ENCODE measurements at regions not wholly inside any gene's neighbourhood (a gene's known extent, or its start where the extent isn't known, plus 50 kb on each side); places are given as distances from the start of the nearest gene placed in this dataset.

DNA sequence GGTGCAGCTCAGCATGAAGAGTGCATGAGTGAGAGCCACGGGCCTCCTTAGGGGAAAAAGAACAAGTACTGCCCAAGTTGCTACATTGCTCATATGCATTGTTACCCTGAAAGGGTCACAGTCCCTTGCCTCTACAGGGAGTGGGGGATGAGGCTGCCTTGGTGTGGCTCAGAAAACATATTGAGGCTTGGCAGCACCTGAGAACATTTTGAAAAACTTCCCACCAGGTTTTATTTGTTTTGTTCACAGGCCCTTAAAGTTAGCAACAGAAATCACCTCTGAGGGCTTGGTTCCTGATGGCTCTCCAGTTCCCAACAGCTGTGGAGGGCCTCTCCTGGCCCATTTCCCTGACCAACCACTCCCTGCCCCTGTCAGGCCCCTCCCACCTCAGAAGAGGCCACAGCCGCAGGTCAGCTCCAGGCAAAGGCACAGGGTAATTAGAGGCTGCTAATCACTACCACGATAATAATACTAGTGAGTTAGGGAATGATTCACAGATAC is 90.7 kb upstream of the ADRA1B start:
- H3K4me3 ChIP-seq (ENCODE audit: low read length in 2 of 2), result no peak overlapping the region
- peaks cover 0 to 4% of the 10 kb centered on the region in 2 donors for H3K27me3 ChIP-seq (ENCODE audit: control insufficient read depth in 1 of 2, insufficient read depth in 2 of 2, low read length in 2 of 2)
- no peak overlapping the region for H3K27ac ChIP-seq (ENCODE audit: low read length)
- H3K4me1 ChIP-seq (ENCODE audit: control insufficient read depth, insufficient read depth, low read length), result no peaks in the 10 kb centered on the region
- H3K9me3 ChIP-seq (ENCODE audit: control insufficient read depth in 2 of 2, low read length in 2 of 2), result no peaks in the 10 kb centered on the region
- no peak overlapping the region for H3K9ac ChIP-seq (ENCODE audit: low read length in 2 of 2)
- H3K36me3 ChIP-seq (ENCODE audit: control insufficient read depth in 2 of 2, insufficient read depth in 2 of 2, low read length in 2 of 2), result no peaks in the 10 kb centered on the region

DNA sequence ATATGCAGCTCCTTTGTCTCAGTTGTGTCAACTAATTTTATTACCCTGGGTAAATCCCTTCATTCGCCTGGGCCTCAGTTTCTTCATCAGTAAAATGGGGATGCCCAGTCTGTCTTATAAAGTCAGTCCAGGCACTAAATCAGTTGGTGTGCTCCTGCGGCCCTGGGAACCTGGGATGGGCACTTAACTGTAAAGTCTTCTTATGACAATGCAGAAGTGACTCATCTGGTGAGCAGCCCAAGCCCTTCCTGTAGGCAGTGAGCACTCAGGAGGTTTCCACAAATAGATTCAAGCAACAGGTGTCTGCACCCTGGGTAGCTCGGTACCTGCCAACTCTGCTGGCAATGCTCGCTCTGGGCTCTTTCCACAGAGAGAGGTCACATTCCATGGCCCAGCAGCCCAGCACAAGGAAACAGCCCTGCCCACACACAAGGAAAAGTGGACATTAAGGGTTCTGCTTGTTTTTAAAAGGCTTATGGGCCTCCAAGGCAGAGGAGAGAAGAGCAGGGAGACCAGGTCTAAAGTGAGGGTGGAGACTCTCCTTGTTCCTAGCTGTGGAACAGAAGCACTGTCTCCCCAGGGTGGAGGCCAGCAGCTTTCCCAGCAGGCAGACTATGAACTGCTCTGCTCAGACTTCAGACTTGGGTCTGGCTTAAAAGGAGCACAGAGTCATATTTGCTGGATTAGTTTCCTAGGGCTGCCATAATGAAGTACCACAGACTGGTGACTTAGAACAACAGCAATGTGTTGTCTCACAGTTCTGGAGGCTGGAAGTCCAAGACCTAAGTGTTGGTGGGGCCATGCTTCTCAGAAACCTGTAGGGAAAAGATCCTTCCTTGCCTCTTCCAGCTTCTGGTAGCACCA is 89.7 kb upstream of the ADRA1B start:
- H3K4me1 ChIP-seq (ENCODE audit: control insufficient read depth, insufficient read depth, low read length), result no peaks in the 10 kb centered on the region
- H3K9ac ChIP-seq (ENCODE audit: low read length in 2 of 2), result no peak overlapping the region
- H3K36me3 ChIP-seq (ENCODE audit: control insufficient read depth in 2 of 2, insufficient read depth in 2 of 2, low read length in 2 of 2), result no peaks in the 10 kb centered on the region
- peaks cover 0 to 4% of the 10 kb centered on the region in 2 donors for H3K27me3 ChIP-seq (ENCODE audit: control insufficient read depth in 1 of 2, insufficient read depth in 2 of 2, low read length in 2 of 2)
- no peak overlapping the region for H3K4me3 ChIP-seq (ENCODE audit: low read length in 2 of 2)
- no peaks in the 10 kb centered on the region for H3K9me3 ChIP-seq (ENCODE audit: control insufficient read depth in 2 of 2, low read length in 2 of 2)
- no peak overlapping the region for H3K27ac ChIP-seq (ENCODE audit: low read length)

DNA sequence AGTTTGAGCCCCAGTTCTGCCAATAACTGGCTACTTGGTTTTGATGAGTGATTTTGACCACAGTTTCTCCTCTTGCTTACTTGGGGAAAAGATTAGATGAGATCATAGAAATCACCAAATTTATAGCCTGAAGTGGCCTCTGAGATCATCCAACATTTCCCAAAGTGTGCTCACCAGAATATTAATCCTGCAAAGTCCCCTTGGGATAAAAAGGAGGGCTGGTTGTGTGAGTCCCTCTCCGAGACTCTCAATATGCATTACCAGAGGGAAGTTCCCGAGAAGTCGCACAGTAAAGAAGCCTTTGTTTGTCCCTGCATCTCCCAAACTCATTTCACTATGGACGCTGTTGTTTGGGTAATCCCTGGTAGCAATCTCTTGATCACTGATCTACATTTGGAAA is 88.4 kb upstream of the ADRA1B start:
- no peak overlapping the region for H3K9ac ChIP-seq (ENCODE audit: low read length in 2 of 2)
- peaks cover 0 to 4% of the 10 kb centered on the region in 2 donors for H3K27me3 ChIP-seq (ENCODE audit: control insufficient read depth in 1 of 2, insufficient read depth in 2 of 2, low read length in 2 of 2)

DNA sequence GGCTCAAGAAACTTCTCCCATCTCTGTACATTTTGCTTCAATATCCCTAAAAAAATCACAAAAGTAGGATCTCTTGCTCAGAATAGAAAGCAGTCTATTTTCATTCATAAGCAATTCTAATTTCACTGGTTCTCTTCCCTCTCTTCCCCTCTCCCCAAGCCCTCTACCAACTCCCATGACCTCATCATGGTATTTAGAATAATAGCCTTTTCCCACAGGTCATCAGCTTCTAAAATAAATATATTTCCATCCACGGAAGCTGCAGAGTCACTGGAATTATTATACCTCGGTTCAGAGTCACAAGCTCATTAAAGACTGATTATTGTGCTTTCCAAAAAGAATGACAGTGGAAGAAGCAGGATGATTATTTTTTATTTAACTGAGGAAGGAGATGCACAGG is 84.2 kb upstream of the ADRA1B start:
- no peak overlapping the region for H3K9ac ChIP-seq (ENCODE audit: low read length in 2 of 2)
- H3K36me3 ChIP-seq (ENCODE audit: control insufficient read depth in 2 of 2, insufficient read depth in 2 of 2, low read length in 2 of 2), result no peaks in the 10 kb centered on the region
- peaks cover 0 to 2% of the 10 kb centered on the region in 2 donors for H3K27me3 ChIP-seq (ENCODE audit: control insufficient read depth in 1 of 2, insufficient read depth in 2 of 2, low read length in 2 of 2)
- no peaks in the 10 kb centered on the region for H3K4me1 ChIP-seq (ENCODE audit: control insufficient read depth, insufficient read depth, low read length)
- no peak overlapping the region for H3K4me3 ChIP-seq (ENCODE audit: low read length in 2 of 2)
- no peaks in the 10 kb centered on the region for H3K9me3 ChIP-seq (ENCODE audit: control insufficient read depth in 2 of 2, low read length in 2 of 2)
- no peak overlapping the region for H3K27ac ChIP-seq (ENCODE audit: low read length)

More for the DNA sequence above, 88.4 kb upstream of the ADRA1B start:
- Histone ChIP-seq H3K36me3 (ENCODE audit: control insufficient read depth in 2 of 2, insufficient read depth in 2 of 2, low read length in 2 of 2) (no peaks in the 10 kb centered on the region), H3K4me1 (ENCODE audit: control insufficient read depth, insufficient read depth, low read length) (no peaks in the 10 kb centered on the region), H3K4me3 (ENCODE audit: low read length in 2 of 2) (no peak overlapping the region), H3K27ac (ENCODE audit: low read length) (no peak overlapping the region), H3K9me3 (ENCODE audit: control insufficient read depth in 2 of 2, low read length in 2 of 2) (no peaks in the 10 kb centered on the region)

DNA sequence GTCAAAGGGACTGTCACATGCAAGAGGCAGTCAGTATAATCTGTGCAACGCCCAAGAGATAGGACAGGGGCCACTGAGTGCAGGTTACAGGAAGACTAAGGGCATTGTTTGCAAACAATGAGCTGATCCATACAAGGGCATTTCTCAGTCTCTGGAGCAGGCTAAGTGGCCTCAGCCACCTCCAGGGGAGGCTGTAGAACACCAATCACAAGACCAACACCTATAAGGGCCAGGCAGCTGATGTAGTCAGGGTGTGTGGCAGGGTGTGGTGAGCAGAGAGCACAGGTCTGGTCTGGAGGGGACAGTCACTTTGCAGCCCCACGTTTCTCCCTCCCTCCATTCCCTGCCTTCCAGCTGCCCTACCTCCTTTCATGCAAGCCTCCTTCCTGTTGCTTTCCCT is 83.2 kb upstream of the ADRA1B start:
- Histone ChIP-seq H3K4me3 (ENCODE audit: low read length in 2 of 2) (no peak overlapping the region), H3K27ac (ENCODE audit: low read length) (no peak overlapping the region), H3K36me3 (ENCODE audit: control insufficient read depth in 2 of 2, insufficient read depth in 2 of 2, low read length in 2 of 2) (no peaks in the 10 kb centered on the region), H3K4me1 (ENCODE audit: control insufficient read depth, insufficient read depth, low read length) (no peaks in the 10 kb centered on the region), H3K9me3 (ENCODE audit: control insufficient read depth in 2 of 2, low read length in 2 of 2) (no peaks in the 10 kb centered on the region), H3K27me3 (ENCODE audit: control insufficient read depth in 1 of 2, insufficient read depth in 2 of 2, low read length in 2 of 2) (peaks cover 0 to 2% of the 10 kb centered on the region in 2 donors), H3K9ac (ENCODE audit: low read length in 2 of 2) (no peak overlapping the region)

DNA sequence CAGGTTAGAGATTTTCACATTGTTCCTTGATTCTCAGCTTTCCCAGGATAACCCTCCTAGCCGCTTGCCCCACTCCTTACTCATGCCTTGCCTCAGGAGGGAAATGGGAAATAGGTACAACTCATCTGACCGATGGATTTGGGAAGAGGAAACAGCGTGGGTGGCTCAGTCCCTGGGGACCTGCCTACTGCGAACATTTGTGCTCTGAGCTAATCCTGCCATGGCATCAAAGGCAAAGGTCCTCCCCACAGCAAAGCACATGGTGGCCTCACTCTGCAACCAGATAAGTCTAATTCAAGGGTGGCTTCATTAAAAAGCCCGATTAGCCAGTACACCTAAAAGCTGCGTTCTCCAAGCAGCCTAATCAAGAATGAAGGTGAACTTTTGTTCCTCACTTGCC is 82.4 kb upstream of the ADRA1B start:
- no peaks in the 10 kb centered on the region for H3K36me3 ChIP-seq (ENCODE audit: control insufficient read depth in 2 of 2, insufficient read depth in 2 of 2, low read length in 2 of 2)
- H3K4me1 ChIP-seq (ENCODE audit: control insufficient read depth, insufficient read depth, low read length), result no peaks in the 10 kb centered on the region
- no peaks in the 10 kb centered on the region for H3K9me3 ChIP-seq (ENCODE audit: control insufficient read depth in 2 of 2, low read length in 2 of 2)
- no peak overlapping the region for H3K9ac ChIP-seq (ENCODE audit: low read length in 2 of 2)
- peaks cover 0 to 2% of the 10 kb centered on the region in 2 donors for H3K27me3 ChIP-seq (ENCODE audit: control insufficient read depth in 1 of 2, insufficient read depth in 2 of 2, low read length in 2 of 2)
- no peak overlapping the region for H3K4me3 ChIP-seq (ENCODE audit: low read length in 2 of 2)
- no peak overlapping the region for H3K27ac ChIP-seq (ENCODE audit: low read length)

DNA sequence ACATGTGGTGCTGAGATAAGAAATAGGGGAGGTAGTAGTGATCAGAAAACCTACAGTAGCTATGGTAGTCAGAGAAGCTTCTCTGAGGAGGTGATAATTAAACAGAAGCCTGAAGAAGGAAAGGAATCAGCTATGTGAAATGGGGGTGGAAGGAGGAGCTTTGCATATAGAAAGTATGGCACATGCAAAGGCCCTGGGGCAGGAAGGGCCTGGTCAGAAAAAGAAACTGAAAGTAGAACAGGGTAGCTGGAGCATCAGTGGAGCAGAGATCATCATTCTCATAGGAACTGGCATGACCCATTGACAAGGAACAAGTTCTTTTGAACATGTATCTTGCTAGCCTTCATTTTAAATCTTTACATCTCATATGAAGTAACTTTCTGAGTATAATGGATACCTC is 80.7 kb upstream of the ADRA1B start:
- Histone ChIP-seq H3K27me3 (ENCODE audit: control insufficient read depth in 1 of 2, insufficient read depth in 2 of 2, low read length in 2 of 2) (no peaks in the 10 kb centered on the region), H3K4me1 (ENCODE audit: control insufficient read depth, insufficient read depth, low read length) (no peaks in the 10 kb centered on the region), H3K9me3 (ENCODE audit: control insufficient read depth in 2 of 2, low read length in 2 of 2) (no peaks in the 10 kb centered on the region), H3K9ac (ENCODE audit: low read length in 2 of 2) (no peak overlapping the region), H3K4me3 (ENCODE audit: low read length in 2 of 2) (no peak overlapping the region), H3K36me3 (ENCODE audit: control insufficient read depth in 2 of 2, insufficient read depth in 2 of 2, low read length in 2 of 2) (no peaks in the 10 kb centered on the region), H3K27ac (ENCODE audit: low read length) (no peak overlapping the region)

DNA sequence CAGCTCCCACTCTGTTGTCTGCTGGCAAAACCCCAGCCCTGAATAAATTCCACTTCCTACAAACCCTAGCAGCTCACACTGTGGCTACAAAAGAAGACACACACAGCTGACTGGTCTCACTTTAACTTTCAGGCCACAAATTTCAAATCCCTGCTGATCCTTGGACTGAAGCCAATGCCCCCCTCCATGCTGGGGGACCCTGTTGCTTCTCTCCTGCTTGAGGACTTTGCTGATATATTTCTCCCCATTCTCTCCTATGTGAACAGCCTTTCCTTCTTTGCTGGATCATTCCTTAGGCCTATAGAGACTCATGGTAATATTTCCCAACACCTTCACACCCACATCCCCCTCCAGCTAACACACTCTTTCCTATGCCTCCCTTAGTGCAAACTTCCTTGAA is 79.6 kb upstream of the ADRA1B start:
- H3K9ac ChIP-seq (ENCODE audit: low read length in 2 of 2), result no peak overlapping the region
- H3K4me1 ChIP-seq (ENCODE audit: control insufficient read depth, insufficient read depth, low read length), result no peaks in the 10 kb centered on the region
- no peaks in the 10 kb centered on the region for H3K27me3 ChIP-seq (ENCODE audit: control insufficient read depth in 1 of 2, insufficient read depth in 2 of 2, low read length in 2 of 2)
- no peaks in the 10 kb centered on the region for H3K9me3 ChIP-seq (ENCODE audit: control insufficient read depth in 2 of 2, low read length in 2 of 2)
- no peak overlapping the region for H3K27ac ChIP-seq (ENCODE audit: low read length)
- H3K4me3 ChIP-seq (ENCODE audit: low read length in 2 of 2), result no peak overlapping the region
- no peaks in the 10 kb centered on the region for H3K36me3 ChIP-seq (ENCODE audit: control insufficient read depth in 2 of 2, insufficient read depth in 2 of 2, low read length in 2 of 2)

DNA sequence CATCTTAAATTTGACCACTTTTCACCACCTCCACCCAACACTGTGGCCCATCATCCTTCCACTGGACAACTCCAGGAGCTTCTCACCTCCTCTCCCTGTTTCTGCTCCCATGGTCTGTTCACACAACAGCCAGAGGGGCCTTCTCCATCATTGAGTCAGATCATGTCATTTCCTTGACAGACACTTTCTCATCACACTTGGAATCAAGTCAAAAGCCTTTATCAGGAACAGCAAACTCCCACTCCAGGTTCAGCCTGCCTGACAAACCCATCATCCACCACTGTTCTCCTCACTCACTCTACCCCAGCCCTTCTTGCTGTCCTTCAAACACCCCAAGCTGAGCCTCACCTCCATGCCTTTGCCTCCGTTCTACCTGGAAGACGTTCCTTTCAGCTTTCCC is 78.4 kb upstream of the ADRA1B start:
- H3K27me3 ChIP-seq (ENCODE audit: control insufficient read depth in 1 of 2, insufficient read depth in 2 of 2, low read length in 2 of 2), result no peaks in the 10 kb centered on the region
- no peak overlapping the region for H3K9ac ChIP-seq (ENCODE audit: low read length in 2 of 2)
- no peaks in the 10 kb centered on the region for H3K4me1 ChIP-seq (ENCODE audit: control insufficient read depth, insufficient read depth, low read length)
- H3K27ac ChIP-seq (ENCODE audit: low read length), result no peak overlapping the region
- no peak overlapping the region for H3K4me3 ChIP-seq (ENCODE audit: low read length in 2 of 2)
- no peaks in the 10 kb centered on the region for H3K36me3 ChIP-seq (ENCODE audit: control insufficient read depth in 2 of 2, insufficient read depth in 2 of 2, low read length in 2 of 2)
- H3K9me3 ChIP-seq (ENCODE audit: control insufficient read depth in 2 of 2, low read length in 2 of 2), result no peaks in the 10 kb centered on the region

DNA sequence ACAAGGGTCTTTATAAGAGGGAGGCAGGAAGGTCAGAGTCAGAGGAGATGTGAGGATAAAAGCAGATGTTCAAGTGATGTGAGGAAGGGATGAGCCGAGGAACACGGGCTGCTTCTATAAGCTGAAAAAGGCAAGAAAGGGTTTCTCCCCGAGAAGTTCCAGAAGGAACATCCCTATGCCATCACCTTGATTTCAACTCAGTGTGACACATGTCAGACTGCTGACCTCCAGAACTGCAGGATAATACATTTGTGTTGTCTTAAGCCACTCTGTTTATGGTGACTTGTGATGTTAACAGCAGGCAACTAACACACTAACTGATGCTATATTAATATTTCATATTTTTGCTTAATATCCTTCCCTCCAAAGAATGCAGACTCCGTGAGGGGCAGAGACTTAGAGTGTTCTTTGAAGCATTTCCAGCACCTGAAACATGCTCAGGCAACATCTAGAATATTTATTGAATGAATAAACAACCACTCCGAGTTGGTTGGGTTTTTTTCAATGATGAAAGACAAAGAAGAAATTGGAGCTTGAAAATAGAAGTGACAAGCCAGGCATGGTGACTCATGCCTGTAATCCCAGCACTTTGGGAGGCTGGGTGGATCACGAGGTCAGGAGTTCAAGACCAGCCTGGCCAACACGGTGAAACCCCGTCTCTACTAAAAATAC is 77.6 kb upstream of the ADRA1B start:
- H3K9me3 ChIP-seq (ENCODE audit: control insufficient read depth in 2 of 2, low read length in 2 of 2), result no peaks in the 10 kb centered on the region
- no peak overlapping the region for H3K4me3 ChIP-seq (ENCODE audit: low read length in 2 of 2)
- no peaks in the 10 kb centered on the region for H3K27me3 ChIP-seq (ENCODE audit: control insufficient read depth in 1 of 2, insufficient read depth in 2 of 2, low read length in 2 of 2)
- no peaks in the 10 kb centered on the region for H3K4me1 ChIP-seq (ENCODE audit: control insufficient read depth, insufficient read depth, low read length)
- H3K36me3 ChIP-seq (ENCODE audit: control insufficient read depth in 2 of 2, insufficient read depth in 2 of 2, low read length in 2 of 2), result no peaks in the 10 kb centered on the region
- no peak overlapping the region for H3K27ac ChIP-seq (ENCODE audit: low read length)
- H3K9ac ChIP-seq (ENCODE audit: low read length in 2 of 2), result no peak overlapping the region

Data from stomach smooth muscle (tissue), 2 donors.